ENCODE measurements at regions not wholly inside any gene's neighbourhood (a gene's known extent, or its start where the extent isn't known, plus 50 kb on each side); places are given as distances from the start of the nearest gene placed in this dataset.
"Not testable (repeated sequence)": the region's sequence is repeated elsewhere in the genome, so short reads cannot be mapped to it uniquely, and the experiment has no call there.

DNA sequence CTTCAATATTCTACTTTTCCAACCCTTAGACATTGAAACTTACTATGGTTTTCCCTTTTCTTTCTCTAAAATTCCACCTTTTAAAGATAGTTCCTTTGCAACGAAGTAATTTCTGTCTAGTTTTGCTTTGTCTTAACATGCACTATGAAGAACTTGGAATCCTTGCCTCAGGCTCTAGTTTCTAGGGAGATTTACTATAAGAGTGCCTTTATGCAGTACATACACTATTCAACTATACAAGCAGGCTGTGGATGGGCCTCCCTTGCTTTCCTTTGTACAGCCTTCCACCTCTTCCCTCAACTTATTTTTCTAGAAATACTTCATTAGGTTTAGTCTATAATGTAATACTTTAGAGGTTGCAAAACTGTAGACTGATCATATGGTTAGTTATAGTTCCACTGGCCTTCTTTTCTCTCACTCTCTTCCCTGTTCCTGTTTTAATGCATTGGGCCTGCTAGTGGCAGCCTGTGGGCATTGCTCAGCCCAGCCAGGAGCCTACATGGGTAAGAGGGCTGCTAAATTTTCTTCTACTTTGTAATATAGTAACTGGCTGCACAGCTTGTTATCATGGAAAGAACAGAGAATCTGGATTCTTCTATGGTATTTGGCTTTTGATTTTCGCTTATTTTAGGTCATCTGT, 100.2 kb downstream of the C11orf87 start:
- TF ChIP-seq, protein P1, sequence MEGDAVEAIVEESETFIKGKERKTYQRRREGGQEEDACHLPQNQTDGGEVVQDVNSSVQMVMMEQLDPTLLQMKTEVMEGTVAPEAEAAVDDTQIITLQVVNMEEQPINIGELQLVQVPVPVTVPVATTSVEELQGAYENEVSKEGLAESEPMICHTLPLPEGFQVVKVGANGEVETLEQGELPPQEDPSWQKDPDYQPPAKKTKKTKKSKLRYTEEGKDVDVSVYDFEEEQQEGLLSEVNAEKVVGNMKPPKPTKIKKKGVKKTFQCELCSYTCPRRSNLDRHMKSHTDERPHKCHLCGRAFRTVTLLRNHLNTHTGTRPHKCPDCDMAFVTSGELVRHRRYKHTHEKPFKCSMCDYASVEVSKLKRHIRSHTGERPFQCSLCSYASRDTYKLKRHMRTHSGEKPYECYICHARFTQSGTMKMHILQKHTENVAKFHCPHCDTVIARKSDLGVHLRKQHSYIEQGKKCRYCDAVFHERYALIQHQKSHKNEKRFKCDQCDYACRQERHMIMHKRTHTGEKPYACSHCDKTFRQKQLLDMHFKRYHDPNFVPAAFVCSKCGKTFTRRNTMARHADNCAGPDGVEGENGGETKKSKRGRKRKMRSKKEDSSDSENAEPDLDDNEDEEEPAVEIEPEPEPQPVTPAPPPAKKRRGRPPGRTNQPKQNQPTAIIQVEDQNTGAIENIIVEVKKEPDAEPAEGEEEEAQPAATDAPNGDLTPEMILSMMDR (IDR thresholded peaks at IDR 0.05), result no peak
- ATAC-seq (ENCODE audit: low FRiP score) (no peak), DNase-seq (ENCODE audit: low spot score) (no peak)

DNA sequence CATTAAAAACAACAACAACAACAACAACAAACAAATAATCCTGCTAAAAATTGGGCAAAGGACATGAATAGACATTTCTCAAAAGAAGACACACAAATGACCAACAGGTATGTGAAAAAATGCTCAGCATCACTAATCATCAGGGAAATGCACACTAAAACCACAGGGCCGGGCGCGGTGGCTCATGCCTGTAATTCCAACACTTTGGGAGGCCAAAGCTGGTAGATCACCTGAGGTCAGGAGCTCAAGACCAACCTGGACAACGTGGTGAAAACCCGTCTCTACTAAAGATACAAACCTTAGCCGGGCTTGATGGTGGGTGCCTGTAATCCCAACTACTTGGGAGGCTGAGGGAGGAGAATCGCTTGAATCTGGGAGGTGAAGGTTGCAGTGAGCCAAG, 103.6 kb downstream of the C11orf87 start:
- not testable (repeated sequence) for ATAC-seq (ENCODE audit: low FRiP score)

DNA sequence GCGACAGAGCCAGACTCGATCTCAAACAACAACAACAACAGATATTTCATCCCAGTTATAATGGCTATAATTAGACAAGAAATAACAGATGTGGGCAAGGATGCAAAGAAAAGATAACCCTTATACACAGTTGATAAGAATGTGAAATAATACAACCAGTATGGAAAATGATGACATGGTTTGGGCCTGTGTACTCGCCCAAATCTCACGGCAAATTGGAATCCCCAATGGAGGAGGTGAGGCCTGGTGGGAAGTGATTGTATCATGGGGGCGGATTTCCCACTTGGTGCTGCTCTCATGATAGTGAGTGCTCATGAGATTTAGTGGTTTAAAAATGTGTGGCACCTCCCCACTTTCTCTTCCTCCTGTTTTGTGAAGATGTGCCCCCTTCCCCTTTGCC, 104.1 kb downstream of the C11orf87 start:
- TF ChIP-seq, protein P1 (IDR thresholded peaks at IDR 0.05), result no peak
- ATAC-seq (ENCODE audit: low FRiP score), result no peak
- no peak for DNase-seq (ENCODE audit: low spot score)

More for the DNA sequence above, 103.6 kb downstream of the C11orf87 start:
- not testable (repeated sequence) for DNase-seq (ENCODE audit: low spot score)

DNA sequence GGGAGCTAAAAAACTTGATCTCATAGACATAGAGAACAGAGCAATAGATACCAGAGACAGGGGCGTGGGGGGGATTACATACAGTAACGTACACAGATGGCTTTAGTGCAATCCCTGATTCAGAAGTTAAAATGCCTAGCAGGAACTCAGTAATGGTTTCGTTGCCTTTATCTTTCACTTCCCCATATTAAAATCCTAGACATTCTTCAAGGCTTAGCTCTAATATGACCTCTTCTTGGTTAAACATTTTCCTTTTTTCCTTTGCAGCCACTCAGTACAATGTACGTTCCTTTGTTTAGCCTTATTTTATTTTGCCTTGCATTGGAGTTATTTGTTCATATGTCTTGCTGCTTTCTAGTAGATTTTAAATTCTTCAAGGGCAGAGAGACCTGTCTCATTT, 104.9 kb downstream of the C11orf87 start:
- ATAC-seq (ENCODE audit: low FRiP score) (no peak), DNase-seq (ENCODE audit: low spot score) (no peak)
- TF ChIP-seq, protein P1 (IDR thresholded peaks at IDR 0.05), result no peak

DNA sequence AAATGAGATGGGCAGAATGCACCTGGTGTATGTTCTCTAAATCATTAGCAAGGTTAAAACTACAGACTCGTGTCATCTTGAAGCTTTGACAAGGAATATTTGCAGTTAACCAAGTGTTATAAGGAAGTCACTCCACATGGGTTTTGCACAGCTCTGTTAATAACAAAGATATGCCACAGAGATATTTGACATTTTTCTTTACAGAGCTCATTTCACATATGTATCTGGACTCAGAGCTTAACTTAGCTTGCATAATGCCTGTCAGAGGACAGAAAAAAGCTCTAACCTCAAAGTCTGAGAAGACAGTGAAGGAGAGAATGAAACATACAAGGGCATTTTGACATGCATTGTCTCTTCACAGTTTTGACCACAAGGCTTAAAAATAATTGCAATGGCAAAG, 105.5 kb downstream of the C11orf87 start:
- TF ChIP-seq, protein P1 (IDR thresholded peaks at IDR 0.05), result no peak
- ATAC-seq (ENCODE audit: low FRiP score) (no peak), DNase-seq (ENCODE audit: low spot score) (no peak)

DNA sequence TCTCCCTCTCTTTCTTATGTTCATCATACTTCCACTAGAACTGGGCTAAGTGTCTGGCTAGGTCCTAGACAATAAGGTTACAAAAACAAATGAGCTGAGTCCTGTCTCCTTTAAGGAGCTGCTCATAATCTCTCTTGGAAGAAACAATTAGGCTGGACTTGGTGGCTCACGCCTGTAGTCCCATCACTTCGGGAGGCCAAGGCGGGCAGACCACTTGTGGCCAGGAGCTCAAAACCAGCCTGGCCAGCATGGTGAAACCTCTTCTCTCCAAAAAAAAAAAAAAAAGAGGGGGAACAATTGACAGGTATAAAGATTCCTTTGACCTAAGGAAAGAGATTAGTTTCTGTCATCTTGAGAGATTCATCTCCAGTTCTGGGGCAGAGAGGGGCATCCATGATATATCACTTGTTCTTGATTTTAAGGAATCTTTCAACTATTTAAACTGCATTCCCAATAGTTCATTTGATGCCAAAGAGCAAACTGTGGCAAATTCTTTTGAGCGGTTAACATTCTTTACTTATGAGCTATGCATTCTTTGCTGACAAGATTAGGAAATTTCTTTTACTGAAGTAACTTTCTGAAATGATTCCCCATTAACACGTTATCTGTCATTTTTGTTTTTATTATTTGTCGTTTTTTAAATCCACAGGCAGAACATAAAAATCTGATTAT, 125.5 kb downstream of the C11orf87 start:
- TF ChIP-seq, protein P1 (IDR thresholded peaks at IDR 0.05), result no peak
- DNase-seq (ENCODE audit: low spot score) (no peak), ATAC-seq (ENCODE audit: low FRiP score) (peak; percentile 37)

DNA sequence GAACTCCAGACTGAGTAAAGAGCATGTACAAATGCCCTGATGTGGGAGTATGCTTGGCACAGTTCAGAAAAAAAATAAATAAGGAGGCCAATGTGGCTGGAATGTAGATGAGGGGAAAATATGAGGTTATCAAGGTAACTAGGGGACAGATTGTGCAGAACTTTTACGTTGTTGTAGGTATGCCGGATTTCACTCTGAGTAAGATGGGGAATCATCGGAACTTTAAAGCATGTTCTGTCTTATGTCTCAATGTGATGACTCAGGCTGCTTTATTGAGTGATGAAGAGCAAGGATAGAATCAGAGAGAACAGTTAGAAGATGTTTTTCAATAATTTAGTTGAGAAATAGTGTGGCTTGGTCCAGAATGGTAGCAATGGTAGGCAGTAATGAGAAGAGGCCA, 130.4 kb downstream of the C11orf87 start:
- DNase-seq (ENCODE audit: low spot score), result no peak
- TF ChIP-seq, protein P1 (IDR thresholded peaks at IDR 0.05), result no peak
- ATAC-seq (ENCODE audit: low FRiP score), result peak; percentile 80

All from omental fat pad (tissue), 3 donors.